NCI-H345 (cell line): ENCODE measurements at regions not wholly inside any gene's neighbourhood (a gene's known extent, or its start where the extent isn't known, plus 50 kb on each side); places are given as distances from the start of the nearest gene placed in this dataset.

Experiments used
- DNase-seq: peaks from one replicate; lab custom pipeline; 2025; lab: John Stamatoyannopoulos, UW

DNA sequence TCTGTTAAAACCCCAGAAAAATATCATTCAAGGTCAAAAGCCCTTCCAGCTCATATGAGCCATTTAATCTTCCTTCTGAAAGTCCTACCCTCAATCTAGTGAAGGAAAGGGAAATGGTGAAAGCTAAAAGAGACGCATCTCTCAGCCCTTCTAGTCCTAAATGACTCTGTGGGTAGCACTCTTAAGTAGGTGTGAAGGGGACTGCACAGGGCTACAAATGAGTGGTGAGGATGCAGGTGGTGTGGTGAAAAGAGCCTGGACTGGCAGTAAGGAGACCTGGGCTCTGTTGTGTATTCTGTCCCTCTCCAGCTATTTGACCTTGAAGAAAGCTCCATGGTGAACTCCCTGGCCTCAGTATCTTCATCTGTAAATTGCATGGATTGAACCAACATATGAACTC, 671.8 kb upstream of the DIPK2B start:
- DNase-seq, result no peak

DNA sequence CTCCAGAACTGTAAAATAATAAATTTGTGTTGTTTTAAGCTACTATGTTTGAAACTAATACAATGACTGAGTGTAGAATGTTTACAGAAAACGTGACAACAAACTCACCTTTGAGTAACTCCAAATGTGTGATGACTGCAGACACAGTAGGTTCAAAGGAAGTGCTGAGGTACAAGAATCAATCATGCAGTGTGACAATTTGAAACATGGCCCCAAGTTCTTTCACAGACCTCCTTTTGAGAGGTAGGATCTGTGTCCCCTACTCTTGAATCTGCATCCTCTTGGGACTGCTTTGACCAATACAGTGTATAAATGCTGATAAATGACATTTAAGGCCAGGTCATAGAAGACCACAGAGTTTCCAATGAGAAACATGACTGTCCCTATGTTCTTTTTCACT, 667.7 kb upstream of the DIPK2B start:
- no peak for DNase-seq

DNA sequence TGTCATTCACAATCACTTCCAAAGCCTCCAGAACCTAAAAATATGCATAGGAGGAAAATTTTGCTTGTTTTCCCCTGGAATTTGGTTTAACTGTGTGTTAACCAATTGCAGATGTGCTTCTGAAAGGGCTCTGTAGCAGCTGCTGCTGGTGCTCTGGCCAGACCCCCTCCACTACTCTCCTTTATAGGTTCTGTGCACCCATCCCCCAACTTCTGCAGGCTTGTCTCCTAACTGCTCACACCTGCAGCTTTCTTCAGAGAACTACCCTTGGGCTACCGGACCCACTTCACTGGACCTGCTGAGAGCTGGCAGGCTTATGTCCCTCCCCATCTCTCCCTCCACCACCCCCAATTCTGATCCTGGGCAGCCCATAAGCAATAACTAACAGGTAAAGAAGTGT, 662.1 kb upstream of the DIPK2B start:
- no peak for DNase-seq

DNA sequence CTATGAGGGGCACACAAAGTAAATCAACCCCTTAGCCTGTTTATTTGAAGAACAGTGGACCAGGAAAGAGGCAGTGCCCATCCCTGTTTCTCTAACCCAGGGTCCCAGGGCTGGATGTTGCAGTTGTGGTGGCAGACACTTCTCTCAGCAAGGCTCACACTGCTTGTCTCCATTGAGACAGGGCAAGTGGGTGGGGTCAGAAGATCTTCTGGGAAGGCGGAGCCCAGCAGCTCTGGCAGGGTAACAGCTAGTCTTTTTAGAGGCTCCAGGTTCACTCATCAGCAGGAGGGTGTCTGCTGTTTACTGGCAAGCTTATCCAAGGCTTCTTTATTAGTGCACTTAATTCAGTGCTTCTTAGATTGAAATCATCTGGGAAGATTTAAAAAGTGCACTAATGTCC, 659.8 kb upstream of the DIPK2B start:
- DNase-seq, result no peak

DNA sequence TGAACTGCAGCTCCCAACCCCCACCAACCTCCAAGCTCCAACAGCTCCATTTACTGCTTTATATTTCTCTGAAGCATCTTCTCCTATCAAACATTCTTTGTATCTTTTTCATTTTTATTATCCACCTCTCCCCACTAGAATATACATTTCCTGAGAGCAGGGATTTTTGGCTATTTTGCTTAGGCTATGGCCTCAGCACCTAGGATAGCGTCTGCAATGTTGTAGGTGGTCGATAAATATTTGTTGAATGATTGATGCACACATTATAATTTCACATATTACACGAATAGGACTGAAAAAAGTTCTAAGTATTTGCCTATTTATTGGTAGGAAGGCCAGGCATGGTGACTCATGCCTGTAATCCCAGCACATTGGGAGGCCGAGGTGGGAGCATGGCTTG, 658.7 kb upstream of the DIPK2B start:
- DNase-seq, result no peak

DNA sequence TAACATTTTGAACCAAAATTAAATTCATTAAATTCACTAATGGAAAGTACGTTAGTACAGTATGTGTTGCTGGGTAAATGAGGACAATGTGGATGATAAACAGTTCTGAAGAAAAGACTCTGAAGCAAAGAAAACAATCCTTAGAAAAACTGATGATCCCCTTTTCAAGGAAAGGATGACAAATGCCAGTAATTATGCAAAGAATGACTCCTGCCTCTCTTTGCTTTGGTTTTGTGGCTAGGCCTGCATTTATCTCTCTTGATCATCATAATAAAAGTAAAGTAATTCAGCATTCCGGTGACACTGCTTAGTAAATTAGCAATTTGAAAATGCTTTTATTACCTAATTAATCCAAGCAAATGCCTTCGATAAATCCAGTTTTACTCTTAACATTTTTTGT, 652.2 kb upstream of the DIPK2B start:
- DNase-seq, result no peak

DNA sequence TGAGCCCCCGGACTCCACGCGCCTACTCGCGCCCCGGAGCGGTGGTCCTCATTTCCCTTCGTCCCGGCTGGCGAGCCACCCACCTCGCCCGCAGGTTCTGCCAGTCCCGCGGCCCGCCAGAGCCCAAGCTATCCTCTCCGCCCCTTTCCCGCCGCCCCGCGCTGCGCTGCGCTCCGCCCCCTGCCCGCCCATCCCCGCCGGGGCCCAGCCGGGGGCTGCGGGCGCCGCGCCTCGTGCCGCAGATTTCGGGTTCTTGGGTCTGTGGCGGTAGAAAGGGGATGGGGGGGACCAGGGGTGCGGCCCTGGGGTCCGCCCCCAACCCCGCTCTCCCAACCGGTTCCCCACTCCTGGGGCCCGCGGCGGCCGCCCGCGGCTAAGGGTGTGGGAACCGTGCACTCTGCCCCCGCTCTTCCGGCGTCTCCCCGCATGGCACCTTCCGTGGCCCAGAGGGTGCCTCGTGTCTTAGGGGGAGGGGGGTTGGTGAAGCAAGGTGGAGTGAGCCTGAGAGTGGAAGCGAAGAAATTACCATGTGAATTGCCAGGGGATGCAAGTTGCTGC, 650.8 kb upstream of the DIPK2B start:
- DNase-seq, result peak; percentile 71

DNA sequence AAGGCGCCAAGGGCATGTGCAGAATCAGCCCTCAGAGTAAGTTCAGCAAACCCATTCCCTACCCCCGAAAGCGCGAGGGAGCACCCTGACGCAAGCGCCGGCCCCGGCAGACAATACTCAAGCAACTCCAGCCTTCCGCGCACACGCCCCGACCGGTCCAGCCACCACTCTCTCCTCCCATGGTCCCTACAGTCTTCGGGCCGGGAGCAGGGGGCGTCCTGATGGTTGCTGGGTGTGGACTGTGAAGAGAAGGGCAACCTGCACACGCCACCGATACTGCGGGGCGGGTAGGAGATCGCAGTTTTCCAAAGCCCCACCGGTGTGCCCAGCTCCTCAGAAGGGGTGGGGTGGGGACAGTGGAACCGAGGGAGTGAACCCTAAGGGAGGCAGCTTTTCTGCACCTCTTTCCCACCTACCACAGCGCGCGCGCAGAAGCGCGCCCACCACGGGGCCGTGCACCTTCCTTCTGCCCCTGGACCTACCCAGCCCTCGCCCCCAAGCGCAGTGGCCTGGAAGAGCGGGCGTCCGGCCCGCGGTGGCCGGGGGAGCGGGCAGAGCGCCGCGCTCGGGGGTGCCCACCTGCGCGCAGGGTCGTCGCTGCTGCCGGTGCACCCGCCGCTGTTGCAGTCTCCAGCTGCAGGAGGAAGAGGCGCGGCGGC, 650.2 kb upstream of the DIPK2B start:
- peak; percentile 33 for DNase-seq

DNA sequence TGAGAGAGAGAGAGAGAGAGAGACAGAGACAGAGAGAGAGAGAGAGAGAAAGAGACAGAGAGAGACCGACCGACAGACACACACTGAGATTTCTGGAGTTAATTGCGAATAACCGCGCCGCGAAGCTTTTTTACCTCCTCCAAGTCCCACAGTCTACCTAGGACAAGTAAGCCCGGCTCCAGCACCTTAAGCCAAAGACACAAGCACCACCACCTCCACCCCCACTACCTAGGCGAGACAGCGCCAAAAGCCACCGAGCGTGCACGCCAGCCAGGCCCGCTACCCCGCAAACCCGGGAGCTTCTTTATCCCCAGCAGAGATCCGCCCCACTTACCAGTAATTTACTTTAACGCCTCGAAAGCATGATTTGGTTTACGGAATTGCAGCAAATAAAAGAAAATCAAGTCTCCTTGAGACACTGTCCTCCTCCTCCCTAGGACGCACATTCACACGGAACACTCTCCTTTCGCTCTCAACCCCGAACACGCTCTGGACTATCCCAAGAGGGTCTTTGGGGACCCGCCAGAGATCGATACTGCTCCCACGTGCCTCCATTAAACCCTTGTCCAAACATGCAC, 649.6 kb upstream of the DIPK2B start:
- no peak for DNase-seq

DNA sequence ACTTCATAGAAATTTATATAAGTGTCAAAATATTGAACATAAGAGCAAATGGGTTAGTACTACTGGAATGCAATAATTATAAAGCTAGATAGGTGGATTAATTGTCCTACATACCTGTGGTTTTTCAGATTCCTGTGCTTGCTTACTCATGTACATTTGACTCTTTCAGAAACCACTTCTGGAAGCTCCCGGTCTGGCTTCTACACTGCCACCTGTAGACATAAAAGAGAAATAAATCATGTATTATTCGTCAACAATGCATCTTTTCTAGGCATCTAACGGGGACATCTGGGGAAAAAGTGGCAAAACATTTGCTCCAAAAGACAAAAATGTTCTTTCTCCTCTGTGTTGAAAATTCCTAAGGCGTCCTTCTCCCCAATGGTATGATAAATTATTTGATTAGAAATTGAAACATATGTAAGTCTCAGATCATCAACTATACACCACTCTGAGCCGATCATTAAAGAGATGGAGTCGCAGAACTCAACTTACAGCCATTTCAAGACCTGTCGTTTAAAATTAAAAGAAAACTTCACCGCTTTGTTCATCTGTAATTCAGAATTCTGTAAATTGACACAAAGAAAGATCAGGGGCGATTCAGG, 648.7 kb upstream of the DIPK2B start:
- DNase-seq, result peak; percentile 35

DNA sequence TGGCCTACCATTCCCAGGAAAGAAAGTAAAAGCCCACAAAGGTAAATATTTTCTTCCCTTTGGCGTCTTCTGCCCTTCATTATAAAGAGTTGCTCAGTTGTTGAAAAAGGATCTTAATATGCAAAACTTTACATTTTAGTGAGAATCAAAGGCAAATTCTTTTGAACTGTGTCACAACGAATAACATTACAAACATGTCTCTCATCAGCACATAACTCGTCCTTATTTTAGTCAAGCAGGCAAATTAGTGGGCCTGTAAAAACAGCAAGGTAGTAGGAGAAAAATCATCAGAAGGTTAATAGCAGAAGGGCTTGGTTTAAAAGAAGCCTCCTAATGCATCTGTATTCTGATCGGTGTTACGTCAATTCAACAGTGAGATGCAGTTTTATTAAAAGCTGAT, 647.3 kb upstream of the DIPK2B start:
- DNase-seq, result no peak

DNA sequence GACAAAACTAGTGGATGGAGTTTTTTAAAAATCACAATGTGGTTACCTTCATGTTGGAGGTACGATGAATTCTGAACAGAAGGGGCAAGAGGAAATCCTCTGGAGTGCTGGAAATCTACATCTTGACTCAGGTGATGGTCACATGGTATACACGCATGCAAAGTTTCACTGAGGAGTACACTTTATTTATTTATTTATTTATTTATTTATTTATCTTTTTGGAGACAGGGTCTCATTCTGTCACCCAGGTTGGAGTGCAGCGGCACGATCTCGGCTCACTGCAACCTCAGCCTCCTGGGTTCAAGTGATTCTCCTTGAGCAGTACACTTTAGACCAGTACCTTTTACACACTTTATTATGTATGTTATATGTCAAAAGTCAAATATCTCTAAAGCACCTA, 645.7 kb upstream of the DIPK2B start:
- DNase-seq, result no peak

DNA sequence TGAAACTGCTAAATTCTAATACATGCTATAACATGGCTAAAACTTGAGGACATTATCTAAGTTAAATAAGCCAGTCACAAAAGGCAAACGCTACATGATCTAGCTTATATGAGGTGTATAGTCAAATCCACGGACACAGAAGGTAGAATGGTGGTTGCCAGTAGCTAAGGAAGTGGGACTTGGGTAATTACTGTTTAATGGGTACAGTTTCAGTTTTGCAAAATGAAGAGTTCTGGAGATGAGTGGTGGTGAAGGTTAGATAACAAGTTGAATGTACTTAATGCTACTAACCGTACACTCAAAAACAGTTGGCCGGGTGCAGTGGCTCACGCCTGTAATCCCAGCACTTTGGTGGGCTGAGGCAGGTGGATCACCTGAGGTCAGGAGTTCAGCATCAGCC, 644.5 kb upstream of the DIPK2B start:
- no peak for DNase-seq

DNA sequence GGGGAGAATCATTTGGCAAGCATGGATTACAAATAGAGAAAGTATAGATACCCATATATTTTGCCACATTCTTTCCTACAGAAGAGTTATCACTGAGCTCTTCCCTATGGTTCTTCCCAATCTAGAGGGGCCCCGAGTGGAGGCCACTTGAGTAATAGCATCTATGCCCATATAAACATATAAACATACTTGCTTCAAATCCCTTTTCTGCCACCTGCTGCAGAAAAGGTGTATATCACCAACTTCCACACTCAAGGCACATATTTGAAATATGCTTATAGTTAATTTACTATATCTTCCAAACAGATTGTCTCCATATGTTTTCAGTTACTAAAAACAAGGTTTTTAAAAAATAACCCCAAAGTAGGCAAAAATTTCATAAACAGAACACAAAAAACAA, 642.8 kb upstream of the DIPK2B start:
- DNase-seq, result no peak

DNA sequence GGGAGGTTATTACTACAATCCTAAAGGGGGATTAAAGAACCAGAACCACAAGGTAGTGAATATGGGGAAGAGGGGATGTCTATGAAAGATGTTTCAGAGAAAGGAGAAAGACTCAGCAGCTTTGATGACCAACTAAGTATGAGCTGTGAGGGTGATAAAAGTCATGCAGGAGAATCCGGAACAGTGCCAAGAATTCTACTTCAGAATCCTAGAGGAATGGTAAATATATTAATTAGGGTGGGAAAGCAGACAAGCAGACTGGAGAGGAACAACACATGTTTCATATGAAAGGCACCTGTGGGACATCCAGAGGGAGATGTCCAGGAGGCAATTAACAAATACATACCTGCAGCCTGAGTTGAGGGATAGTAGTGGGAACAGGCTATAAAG, 642.2 kb upstream of the DIPK2B start:
- DNase-seq, result no peak

DNA sequence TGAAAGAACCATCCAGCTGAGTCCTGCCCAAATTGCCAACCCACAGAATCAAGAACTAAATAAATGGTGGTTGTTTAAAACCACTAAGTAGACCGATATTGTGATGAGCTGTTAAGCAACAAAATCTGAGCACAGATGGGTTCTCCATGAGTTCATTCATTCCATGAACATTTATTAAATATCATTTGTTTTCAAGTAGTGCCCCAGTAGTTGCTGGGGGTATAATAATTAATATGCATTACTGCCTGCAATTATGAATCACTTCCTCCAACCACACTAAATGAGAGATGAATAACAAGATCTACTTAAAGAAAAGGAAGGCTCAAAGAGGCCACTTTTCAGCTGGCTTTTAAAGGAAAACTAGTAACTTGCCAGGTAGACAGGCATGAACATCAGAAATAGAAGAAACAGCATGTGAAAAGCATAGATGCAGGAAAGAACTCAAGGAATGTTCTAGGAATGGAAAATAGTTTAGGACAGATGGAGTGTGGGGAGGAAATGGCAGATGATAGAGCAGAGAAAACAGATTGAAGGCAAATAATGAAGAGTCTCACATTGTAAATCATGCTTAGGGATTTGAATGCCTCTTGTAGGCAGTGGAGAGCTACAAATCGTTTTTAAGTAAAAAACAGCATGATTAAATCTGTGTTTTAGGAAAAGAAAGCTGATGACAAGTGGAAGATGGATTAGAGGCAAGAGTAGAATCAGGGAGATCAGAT, 641.7 kb upstream of the DIPK2B start:
- no peak for DNase-seq

DNA sequence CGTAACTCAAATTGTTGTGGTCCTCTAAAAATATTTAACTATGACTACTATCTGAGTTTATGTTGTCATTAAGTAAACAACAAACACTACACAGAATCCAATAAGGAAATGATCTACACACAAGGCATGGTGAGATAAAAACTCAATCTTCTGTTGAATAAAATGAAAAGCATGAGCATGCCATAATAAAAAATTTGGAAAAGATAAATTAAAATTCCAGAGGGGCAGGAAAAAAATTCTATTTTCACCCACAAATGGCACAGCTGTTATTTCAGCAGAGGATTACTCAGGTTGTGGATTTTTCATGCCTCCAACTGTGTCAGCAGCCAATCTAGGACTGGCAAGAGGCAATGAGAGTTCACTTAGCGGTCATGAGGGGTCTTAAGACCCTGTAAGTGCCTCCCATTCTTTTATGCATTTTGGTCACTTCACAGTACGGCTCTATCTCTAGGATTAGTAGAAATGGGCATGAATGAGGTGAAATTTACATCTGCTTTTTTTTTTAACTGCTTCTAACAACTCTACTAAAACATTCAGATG, 639.8 kb upstream of the DIPK2B start:
- no peak for DNase-seq

DNA sequence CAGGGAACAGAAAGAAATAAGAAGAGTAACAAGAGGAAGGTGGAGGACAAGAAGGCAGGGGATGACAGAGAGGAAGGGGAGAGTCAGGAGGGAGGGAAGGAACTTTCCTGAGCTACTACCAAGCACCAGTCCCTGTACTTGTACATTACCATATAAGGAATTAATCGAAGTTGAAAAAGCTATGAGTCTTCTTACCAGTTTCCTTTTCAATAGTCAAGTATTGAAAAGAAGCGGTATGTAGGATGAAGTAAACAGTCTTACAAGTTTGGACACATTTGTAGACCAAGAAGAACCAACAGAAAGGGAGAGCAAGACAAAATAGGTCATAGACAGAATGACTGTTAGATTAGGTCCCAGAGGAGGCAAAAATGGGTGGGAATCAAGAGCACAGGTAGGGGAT, 629.7 kb upstream of the DIPK2B start:
- DNase-seq, result no peak

DNA sequence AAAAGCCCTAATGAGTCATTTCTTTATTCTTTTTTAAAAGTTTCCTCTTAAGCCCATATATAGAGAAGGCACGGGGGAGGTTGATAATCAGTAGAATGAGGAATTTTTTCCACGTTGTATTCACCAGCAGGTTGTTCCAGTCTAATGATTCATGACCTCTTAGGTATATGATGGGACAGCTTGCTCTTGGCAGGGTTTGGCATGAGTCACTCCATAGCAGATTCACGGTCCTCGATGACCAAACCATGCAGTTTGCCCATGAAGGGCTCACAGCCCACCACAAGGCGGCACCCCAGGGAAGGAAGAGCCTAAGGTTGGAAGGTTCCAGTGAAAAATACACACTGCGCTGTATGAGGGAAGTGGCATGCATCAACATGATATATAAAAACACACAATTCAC, 623.8 kb upstream of the DIPK2B start:
- DNase-seq, result no peak

DNA sequence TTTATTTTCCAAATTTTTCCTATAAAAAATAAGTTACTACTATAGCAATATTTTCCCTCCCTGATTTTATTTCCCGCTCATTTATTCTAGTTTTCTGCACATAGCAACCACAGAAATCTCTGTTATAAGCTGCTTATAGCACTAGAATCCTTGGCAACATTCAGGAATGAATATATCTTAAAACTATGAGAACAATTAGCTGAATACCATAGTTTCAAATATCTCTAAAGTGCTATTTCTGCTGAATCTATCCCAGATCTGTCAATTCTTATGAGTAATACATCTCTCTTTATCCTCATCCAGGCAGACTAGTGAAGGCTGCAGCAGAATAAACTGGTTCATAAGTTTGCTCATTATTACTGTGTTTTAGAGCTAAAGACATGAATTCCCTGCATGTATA, 622.9 kb upstream of the DIPK2B start:
- DNase-seq, result no peak

DNA sequence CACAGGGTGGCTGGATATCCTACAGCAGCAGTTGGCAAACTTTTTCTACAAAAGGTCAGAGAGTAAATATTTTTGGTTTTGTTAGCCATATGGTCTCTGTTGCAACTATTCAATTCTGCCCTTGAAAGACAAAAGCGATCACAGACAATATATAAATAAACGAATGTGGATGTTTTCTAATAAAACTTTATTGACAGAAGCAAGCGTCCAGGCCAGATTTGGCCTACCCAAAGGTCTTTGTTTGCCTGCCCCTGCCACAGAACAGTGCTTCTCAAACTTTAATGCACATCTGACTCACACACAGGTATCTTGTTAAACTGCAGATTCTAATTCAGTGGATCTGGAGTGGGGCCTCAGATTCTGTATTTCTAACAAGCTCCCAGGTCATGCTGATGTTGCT, 621.4 kb upstream of the DIPK2B start:
- DNase-seq, result no peak

DNA sequence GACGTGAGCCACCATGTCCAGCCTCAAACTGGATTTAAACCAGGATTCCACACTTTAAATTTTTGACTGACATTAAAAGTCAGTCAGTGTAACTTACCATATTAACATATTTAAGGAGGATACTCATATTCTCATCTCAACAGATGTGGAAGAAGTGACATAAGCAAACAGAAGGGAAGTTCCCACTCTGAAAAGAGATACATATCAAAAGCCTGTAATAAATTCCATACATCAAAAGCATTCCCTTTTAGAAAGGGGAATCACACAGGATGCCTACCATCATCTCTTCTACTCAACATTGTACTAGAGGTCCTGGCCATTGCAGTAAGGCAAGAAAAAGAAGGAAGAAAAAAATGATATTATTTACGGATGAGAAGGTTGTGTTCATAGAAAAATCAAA, 618.2 kb upstream of the DIPK2B start:
- no peak for DNase-seq

DNA sequence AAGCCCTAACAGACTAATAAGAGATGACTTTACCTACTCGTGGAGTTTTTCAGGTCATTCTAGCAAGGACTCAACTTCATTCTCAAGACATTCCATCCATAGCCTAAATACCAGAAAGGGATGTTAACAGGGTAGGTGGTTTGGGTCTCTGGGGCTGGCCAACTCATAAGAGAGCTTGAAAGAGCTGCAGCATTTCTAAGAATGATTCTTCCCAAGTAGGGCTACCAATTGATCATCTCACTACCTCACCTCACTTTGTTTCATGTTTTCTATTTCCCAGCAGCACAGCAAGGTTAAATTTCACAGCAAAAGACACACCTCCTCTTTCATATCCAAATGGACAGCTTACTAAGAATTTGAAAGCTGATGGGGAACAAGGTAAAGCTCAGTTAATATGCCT, 614.8 kb upstream of the DIPK2B start:
- DNase-seq, result no peak
